ENCODE measurements at regions not wholly inside any gene's neighbourhood (a gene's known extent, or its start where the extent isn't known, plus 50 kb on each side); places are given as distances from the start of the nearest gene placed in this dataset.
"Not testable (repeated sequence)": the region's sequence is repeated elsewhere in the genome, so short reads cannot be mapped to it uniquely, and the experiment has no call there.

DNA sequence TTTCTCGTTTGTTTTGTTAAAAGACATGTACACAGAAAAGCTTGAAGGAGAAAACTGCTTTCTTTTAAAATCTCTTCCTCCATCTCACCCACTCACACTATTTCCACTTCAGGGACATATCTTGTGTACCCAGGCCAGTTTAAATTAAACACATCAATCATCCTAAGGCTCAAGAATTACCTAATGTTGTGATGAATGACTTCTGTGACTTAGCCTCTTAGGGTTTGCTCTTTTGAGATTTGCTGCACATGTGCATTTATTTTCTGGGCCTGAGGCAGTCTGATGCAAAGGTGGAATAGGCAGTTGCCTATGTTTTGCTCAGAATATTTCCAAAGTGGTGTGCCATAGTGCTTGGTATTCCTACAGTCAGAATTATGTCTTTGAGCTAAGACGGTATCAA is 439.9 kb upstream of the CHD1 start:
- H3K4me3 ChIP-seq (ENCODE audit: control insufficient read depth, low read depth, low read length): no peak overlapping the region
- no peak for DNase-seq (ENCODE audit: low read depth)
- TF ChIP-seq, protein P1, sequence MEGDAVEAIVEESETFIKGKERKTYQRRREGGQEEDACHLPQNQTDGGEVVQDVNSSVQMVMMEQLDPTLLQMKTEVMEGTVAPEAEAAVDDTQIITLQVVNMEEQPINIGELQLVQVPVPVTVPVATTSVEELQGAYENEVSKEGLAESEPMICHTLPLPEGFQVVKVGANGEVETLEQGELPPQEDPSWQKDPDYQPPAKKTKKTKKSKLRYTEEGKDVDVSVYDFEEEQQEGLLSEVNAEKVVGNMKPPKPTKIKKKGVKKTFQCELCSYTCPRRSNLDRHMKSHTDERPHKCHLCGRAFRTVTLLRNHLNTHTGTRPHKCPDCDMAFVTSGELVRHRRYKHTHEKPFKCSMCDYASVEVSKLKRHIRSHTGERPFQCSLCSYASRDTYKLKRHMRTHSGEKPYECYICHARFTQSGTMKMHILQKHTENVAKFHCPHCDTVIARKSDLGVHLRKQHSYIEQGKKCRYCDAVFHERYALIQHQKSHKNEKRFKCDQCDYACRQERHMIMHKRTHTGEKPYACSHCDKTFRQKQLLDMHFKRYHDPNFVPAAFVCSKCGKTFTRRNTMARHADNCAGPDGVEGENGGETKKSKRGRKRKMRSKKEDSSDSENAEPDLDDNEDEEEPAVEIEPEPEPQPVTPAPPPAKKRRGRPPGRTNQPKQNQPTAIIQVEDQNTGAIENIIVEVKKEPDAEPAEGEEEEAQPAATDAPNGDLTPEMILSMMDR (IDR thresholded peaks at IDR 0.05; ENCODE audit: control insufficient read depth, insufficient read depth, low read depth, low read length, missing control alignments): no peak

DNA sequence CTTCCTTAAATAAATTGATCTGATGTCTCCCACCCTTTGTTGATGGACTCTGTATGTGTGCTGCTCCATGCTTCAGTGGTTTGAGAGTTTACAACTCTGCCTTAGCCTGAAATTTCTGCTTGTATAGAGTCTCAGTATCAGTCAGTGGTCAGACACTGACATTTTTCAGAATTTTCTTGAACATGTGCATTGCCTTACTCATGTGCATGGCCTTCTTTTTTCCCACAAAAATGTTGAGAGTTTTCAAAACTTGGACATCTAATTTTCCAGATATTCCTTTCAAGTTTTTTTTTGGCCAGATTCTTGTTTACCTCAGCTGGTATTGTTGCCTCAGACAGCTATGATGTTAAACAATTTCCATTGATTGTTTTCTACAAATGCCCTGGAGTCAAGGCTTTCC is 427.1 kb upstream of the CHD1 start:
- TF ChIP-seq, protein P1 (IDR thresholded peaks at IDR 0.05; ENCODE audit: control insufficient read depth, insufficient read depth, low read depth, low read length, missing control alignments): no peak
- DNase-seq (ENCODE audit: low read depth): no peak
- no peak overlapping the region for H3K4me3 ChIP-seq (ENCODE audit: control insufficient read depth, low read depth, low read length)

DNA sequence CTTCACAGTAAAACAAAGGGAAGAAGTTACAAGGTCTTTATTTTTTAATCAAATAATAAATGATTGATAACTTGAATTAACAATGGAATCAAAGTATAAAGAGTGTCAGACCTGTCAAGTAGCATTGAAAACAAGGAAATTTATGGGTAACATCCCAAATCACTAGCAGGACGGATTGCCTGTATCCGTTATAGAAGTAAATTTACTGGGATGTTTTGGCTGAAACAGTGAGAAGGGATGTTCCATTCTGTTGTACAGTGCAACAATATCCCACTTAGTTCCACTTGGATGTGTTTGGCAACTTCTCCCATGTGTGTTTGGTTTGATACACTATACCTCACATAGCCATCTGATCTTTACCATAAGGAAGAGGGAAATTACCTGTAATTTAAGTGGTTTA is 421.0 kb upstream of the CHD1 start:
- H3K4me3 ChIP-seq (ENCODE audit: control insufficient read depth, low read depth, low read length): no peak overlapping the region
- DNase-seq (ENCODE audit: low read depth): no peak
- TF ChIP-seq, protein P1 (IDR thresholded peaks at IDR 0.05; ENCODE audit: control insufficient read depth, insufficient read depth, low read depth, low read length, missing control alignments): no peak

DNA sequence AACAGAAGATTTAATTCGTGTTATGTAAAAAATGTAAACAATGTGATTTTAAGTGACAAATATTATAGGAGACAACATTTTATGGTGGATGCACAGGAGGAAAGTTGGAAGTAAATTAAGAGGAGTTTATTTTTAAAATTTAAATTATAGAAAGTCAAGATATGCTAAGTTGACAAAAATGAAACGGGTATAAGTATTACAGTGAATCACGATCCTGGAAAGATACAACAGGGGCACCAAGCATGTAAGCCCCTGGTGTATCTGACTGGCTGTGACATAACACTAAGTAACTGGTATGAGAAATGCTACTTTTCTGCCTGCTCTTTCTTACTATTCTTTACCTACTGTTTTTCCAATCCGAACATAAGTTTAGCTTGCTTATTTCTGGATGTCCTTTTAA is 419.8 kb upstream of the CHD1 start:
- TF ChIP-seq, protein P1 (IDR thresholded peaks at IDR 0.05; ENCODE audit: control insufficient read depth, insufficient read depth, low read depth, low read length, missing control alignments): no peak
- H3K4me3 ChIP-seq (ENCODE audit: control insufficient read depth, low read depth, low read length): no peak overlapping the region
- no peak for DNase-seq (ENCODE audit: low read depth)

DNA sequence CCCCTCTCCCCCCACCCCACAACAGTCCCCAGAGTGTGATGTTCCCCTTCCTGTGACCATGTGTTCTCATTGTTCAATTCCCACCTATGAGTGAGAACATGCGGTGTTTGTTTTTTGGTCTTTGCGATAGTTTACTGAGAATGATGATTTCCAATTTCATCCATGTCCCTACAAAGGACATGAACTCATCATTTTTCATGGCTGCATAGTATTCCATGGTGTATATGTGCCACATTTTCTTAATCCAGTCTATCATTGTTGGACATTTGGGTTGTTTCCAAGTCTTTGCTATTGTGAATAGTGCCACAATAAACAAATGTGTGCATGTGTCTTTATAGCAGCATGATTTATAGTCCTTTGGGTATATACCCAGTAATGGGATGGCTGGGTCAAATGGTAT is 411.0 kb upstream of the CHD1 start:
- not testable (repeated sequence) for DNase-seq (ENCODE audit: low read depth); H3K4me3 ChIP-seq (ENCODE audit: control insufficient read depth, low read depth, low read length)

DNA sequence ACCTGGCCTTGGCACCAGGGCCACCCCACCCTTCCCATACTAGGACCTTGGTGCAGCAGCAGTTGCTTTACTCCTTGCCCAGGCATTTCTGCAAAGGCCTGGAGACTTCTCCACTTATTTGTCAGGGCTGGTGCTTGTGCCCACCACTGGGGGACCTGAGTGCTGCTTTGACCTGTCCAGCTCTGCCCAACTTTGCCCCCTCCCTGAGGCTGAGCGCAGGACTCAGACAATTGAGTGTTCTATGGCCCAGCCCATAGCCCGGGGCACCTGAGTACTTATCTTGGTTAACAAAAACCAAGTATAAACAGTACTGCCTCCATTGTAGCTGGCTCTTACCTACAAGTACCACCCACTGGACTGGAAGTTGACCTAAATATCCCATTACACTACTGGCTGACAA is 406.1 kb upstream of the CHD1 start:
- H3K4me3 ChIP-seq (ENCODE audit: control insufficient read depth, low read depth, low read length): no peak overlapping the region
- no peak for DNase-seq (ENCODE audit: low read depth)
- TF ChIP-seq, protein P1 (IDR thresholded peaks at IDR 0.05; ENCODE audit: control insufficient read depth, insufficient read depth, low read depth, low read length, missing control alignments): no peak

DNA sequence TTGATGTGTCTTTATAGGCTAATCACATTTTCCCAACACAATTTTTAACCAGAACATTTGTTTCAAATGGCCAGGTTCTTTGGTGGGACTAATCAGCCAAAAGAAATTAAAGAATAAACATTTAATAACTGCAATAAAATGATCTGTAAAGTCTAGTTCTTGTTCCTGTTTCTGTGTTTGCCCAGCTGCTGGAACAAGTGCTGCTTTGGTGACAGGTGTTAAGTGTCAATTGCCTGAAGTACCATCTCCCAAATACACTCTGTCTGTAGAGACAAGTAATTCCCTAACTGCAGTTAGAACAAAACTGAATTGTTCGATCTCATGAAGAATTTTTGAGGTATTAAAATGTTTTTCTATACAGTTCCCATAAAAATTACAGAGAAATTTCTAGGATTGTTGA is 402.3 kb upstream of the CHD1 start:
- TF ChIP-seq, protein P1 (IDR thresholded peaks at IDR 0.05; ENCODE audit: control insufficient read depth, insufficient read depth, low read depth, low read length, missing control alignments): no peak
- DNase-seq (ENCODE audit: low read depth): no peak

More for the DNA sequence above, 402.3 kb upstream of the CHD1 start:
- no peak overlapping the region for H3K4me3 ChIP-seq (ENCODE audit: control insufficient read depth, low read depth, low read length)
